Limb (tissue), 2 donors: ENCODE measurements at regions not wholly inside any gene's neighbourhood (a gene's known extent, or its start where the extent isn't known, plus 50 kb on each side); places are given as distances from the start of the nearest gene placed in this dataset.

Source experiments
- DNase-seq, 2 donors: peaks; one replicate each; pipeline ENCODE4 v3.0.0-alpha.2; 2016; ENCODE audit errors: extremely low spot score in 2 of 2

DNA sequence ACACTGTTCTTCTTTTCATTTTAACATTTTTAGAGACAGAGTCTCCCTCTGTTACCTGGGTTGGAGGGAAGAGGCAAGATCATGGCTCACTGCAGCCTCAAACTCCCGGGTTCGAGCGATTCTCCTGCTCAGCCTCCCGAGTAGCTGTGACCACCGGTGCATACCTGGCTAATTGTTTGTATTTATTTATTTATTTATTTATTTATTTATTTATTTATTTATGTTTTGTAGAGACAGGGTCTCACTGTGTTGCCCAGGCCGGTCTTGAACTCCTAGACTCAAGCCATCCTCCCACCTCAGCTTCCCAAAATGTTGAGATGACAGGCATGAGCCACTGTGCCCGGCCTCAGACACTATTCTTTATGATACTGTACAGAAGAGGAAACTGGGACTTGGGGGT is 1176.6 kb upstream of the AUTS2 start:
- no peak for DNase-seq

DNA sequence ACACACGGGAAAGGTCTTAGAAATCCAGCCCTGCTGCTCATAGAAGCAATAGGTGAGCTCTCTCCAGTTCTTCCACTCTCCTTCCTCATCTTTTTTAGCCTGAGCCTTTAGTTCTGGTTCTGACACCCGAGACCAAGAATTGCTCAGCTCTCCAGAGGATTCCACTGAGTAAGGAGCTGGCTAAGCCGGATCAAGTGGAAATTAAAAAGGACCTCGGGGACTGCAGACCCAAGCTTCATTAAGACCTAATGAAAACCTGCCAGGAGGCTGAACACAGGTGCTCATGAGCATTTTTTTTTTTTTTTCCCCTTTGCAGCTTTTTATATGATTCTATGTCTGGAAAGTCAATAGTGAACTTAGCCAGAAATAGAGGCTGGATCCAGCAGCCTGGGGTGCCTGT is 1176.0 kb upstream of the AUTS2 start:
- DNase-seq, result no peak

DNA sequence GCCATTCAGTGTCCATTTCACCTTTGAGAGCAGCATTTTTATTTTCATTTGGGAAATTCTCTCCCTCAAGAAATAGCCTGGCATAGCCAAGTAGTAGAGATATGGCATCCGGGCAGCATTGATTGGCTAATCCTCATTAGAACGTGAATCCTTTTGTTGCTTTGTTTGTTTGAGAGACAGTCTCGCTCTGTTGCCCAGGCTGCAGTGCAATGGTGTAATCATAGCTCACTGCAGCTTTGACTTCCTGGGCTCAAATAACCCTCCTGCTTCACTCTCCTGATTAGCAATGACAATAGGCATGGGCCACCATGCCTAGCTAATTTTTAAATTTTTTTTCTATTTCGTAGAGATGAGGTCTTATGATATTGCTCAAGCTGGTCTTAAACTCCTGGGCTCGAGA is 1174.9 kb upstream of the AUTS2 start:
- DNase-seq, result no peak

DNA sequence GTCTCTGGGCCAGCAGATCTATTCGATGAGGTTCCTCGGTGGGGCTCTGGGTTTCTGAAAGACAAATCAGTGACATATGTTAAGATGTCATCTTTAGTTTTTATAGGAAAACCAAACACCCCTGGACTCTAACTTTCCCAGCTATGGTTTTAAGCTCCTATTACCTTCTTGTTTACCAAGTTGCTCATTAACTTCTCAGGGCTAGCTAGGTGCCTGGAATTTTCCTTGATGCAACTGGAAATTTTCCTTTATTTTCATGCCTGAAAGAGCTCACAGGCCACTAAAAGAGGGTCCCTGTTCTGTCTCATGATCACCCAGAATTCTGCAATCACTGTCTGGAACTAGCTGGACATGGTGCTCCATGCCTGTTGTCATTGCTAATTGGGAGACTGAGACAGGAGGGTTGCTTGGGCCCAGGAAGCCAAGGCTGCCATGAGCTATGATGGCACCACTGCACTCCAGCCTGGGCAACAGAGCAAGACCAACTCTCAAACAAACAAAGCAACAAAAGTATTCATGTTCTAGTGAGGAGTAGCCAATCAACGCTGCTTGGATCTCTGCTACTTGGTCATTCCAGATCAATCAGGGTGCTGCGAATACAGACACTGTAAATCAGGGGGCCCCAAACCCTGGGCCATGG is 1173.5 kb upstream of the AUTS2 start:
- DNase-seq, result no peak

DNA sequence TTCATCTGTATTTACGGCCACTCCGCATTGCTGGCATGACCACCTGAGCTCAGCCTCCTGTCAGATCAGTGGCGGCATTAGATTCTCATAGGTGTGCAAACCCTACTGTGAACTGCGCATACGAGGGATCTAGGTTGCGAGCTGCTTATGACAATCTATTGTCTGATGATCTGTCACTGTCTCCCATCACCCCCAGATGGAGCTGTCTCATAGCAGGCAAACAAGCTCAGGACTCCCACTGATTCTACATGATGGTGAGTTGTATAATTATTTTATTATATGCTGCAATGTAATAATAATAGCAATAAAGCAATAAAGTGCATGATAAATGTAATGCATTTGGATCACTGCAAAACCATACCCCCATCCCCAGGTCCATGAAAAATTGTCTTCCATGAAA is 1172.9 kb upstream of the AUTS2 start:
- no peak for DNase-seq

DNA sequence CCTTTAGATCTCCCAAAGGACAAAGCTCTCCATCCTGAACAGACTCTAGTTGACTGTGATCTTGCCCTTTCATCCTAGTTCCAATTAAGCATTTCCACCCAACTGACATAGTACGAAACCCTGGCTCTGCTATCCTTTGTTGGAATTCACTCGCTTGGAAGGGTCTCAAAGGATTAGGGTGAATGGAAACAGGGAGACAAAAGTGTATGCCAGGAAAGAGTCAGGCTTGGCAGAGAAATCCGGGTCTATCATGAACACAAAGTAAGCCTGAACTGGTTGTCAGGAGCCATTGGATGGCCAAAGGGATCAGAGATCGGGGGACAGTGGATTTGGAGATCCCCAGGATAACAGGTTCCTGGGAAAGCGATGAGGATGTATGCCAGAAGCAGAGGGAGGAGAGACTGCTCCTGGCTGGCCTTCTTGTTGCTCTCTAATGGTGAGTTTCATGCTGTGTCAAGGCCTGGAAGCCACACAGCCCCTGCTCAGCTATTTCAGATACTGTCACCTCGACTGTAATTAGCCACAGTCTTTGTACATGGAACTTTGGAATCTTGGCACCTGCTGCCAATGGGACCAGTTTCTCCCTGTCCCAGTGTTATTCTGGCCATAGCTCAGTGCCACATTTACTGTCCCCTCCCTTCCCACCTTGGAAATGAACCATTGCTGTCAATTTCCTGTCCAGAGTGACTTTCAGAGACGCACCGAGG is 1168.7 kb upstream of the AUTS2 start:
- DNase-seq, result no peak

DNA sequence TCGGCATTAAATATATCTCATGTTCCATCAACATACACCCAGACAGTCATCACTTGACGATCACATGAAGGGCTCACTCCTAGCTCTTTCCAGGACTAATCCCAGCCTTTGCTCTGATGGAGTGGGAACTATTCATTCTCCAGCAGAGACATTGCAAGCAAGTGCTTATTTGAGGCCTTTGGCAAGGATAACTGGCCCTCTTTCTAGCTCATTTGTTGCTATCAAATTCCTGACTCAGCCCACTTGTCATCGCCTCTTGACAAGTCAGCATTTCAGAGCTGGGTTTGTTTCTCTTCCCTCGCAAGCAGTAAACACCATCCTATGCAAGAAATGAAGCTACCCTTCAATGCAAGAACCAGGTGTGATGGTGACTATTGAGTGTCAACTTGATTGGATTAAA is 1165.7 kb upstream of the AUTS2 start:
- DNase-seq, result no peak

DNA sequence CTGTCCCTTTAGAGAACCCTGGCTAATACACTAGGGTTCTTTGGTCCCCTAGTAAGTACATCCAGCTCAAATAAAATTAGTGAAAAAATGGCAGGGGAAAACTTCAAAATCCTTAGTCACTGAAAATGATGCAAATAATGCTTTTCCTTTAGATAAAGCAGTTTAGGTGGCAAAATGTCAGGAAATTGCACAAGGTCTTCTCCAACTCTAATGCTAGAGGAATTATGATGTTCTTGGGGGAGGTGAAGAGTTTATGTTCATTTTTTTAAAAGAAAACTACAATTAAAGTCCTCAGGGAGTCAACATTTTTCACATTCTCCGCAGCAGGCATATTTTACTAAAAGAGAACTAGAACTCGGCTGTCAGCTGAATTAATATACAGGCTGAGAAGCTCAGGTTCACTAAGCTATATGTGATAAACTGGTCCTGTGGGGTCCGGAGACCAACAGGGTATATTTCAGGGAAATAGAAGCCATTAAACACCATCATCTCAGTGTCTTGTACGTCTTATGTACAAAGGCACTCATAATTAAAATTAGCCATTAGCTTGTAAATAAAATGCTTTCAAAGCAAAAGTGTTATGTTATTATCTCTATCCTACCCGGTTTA is 1164.7 kb upstream of the AUTS2 start:
- DNase-seq, result no peak

DNA sequence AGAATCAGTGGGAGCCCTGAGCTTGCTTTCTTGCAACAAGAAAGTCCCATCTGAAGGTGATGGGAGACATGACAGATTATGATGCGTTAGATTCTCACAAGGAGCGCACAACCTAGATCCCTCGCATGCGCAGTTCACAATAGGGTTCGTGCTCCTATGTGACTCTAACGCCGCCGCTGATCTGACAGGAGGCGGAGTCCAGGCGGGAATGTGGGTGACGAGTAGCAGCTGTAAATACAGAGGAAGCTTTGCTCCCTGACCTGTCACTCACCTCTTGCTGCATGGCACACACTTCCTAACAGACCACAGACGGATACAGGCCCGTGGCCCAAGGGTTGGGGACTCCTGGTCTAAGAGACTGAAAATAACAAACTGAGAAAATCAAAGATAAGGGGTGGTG is 1163.4 kb upstream of the AUTS2 start:
- no peak for DNase-seq

DNA sequence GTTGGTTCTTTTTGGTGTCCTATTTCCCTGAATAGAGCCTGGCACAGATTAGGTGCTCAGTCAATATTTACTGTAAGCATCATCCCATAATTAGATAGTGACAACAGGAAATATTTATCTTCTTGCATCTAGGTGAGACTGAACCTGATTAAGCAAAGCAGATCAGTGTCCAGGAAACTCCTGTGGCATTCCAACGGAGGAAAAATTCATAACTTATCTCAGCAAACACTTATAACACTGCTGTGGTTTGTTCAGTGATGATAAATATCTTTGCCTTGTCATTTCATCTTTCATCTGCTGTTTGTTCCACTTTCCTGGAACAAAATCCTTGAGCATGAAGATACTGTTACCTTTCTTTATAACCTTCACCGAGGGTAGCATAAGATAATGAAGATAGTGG is 1160.3 kb upstream of the AUTS2 start:
- no peak for DNase-seq

DNA sequence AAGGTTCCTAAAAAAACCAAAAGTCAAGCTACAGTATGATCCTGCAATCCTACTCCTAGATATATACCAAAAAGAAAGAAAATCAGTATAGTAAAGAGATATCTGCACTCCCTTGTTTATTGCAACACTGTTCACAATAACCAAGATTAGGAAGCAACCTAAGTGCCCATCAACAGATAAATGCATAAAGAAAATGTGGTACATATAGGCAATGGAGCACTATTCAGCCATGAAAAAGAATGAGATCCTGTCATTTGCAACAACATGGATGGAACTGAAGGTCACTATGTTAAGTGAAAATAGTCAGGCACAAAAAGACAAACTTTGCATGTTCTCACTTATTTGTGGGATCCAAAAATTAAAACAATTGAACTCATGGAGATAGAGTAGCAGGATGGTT is 1159.5 kb upstream of the AUTS2 start:
- DNase-seq, result no peak

DNA sequence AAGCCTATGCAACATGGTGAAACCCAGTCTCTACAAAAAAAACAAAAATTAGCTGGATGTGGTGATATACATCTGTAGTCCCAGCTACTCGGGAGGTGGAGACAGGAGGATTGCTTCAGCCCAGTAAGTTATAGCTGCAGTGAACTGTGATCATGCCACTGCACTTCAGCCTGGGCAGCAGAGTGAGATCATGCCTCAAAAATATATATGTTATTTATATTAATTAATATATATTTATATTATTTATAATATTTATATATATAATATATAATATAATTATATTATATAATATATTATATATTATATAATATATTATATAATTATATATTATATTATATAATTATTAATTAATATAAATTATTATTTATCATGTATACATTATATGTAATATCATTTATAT is 1158.4 kb upstream of the AUTS2 start:
- DNase-seq, result no peak

DNA sequence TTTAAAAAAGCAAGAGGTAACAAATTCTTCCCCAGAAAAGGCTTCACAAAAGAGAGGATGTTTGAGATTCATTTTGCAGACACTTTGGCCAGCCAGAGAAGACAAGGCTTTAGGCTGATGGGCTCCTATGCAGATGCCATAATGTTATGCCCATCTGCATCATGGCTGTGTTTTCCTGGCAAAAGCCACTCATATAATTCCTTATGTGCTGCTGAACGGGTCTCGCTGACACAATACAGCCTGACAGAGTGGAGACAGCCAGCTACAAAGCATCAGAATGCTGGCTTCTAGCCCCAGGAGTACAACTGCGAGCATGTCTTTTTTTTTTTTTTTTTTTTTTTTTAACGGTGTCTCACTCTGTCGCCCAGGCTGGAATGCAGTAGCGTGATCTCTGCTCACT is 1157.4 kb upstream of the AUTS2 start:
- DNase-seq, result no peak

DNA sequence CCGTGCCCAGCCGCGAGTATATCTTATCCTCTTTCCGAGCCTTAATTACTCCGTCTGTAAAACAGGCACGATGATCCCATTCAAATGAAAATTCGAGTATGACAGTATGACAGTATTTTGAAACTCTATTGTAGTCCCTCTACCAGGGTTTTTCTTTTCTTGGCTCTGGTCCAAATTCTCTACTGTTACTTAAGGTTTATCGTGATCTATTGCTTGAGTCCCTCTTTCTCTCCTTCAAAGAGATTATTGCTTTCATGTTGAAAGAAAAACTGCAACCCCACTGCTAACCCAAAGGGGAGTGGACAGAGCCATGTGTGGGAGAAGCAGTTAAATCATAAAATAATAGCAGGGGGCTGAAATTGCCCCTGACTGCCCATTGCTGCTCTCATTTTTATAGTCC is 1156.6 kb upstream of the AUTS2 start:
- no peak for DNase-seq

DNA sequence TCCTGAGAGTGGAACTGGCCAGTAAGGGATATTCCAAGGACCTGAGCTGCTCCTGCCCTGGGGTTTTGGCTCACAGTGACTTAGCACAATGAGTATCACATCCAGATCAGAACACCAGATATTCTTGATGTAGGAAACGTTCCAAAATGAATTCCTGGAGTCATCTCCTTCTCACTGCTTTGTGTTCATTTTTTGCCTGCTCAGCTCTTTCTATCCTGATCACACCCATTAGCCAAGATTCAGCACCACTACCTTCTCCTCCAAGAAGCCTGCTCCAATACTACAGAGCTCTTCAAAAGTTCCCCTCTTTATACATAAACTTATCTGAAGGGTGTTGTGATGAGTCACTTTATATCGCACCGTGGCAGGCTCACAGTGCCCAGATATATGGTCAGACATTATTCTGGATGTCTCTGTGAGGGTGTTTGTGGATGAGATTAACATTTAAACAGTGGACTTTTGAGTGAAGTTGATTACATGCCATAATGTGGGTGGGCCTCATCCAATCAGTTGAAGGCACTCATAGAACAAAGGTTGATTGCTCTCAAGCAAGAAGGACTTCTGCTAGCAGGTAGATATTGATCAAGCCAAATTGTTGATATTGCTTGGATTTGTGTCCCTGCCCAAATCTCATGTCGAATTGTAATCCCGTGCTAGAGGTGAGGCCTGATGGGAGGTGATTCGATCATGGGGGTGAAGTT is 1155.2 kb upstream of the AUTS2 start:
- DNase-seq, result no peak

DNA sequence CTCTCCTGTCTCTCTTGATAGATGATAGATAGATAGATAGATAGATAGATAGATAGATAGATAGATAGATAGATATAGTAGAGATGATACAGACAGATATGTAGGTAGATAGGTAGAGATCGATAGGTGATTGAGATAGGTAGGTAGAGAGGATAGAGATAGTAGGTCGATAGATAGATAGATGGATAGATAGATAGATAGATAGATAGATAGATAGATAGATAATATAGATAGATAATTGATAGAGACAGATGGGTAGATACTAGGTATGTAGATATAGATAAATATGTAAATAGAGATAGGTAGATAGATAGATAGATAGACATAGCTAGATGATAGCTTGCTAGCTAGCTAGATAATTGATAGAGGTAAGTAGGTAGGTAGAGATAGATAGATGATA is 1154.2 kb upstream of the AUTS2 start:
- DNase-seq, result no peak

DNA sequence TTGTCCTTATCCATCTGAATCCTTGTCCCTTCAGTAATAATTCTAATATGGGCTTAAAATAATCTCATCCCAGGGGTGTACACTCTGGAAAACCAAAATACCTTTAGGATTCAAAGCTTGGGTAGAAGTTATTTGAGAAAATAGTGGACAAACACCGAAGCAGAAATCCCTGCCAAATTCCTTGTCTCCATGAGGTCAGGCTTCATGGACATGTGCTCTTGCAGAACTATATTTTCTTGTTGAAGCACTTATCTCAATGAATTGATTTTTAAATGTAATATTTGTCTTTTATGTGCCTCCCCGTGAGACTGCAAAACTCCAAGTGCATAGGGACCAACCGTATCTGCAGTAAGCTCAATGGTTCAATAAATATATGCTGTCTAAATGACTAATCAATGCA is 1153.3 kb upstream of the AUTS2 start:
- no peak for DNase-seq

DNA sequence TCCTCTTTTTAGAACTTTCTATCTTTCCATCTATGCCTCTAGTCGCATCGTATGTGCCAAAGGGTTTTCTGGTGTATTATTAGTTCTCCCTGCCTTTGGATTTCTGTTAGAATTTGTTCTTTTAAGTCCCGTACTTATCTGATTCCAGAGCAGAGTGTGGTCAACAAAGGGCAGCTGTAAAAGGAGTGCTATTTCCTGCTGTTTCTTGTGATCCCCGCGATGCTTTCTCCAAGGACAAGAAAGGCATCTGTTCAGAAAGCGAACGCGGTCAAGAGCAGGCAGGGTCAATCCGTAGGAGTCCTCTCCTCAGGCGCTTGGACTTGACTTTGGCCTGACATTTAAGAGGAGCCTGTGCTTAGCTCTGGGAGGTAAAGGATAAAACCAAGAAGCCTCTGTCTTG is 1152.1 kb upstream of the AUTS2 start:
- DNase-seq, result no peak

DNA sequence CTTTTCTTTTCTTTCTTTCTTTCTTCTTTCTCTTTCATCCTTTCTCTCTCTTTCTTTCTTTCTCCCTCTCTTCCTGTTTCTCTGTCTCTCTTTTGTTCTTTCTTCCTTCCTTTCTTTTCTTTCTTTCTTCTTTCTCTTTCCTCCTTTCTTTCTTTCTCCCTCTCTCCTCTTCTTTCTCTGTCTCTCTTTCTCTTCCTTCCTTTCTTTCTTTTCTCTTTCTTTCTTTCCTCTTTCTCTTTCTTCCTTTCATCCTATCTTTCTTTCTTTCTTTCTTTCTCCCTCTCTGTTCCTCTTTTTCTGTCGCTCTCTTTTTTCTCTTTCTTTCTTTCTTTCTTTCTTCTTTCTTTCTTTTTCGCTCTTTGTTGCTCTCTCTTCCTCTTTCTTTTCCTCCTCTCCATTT is 1149.2 kb upstream of the AUTS2 start:
- DNase-seq, result no peak

DNA sequence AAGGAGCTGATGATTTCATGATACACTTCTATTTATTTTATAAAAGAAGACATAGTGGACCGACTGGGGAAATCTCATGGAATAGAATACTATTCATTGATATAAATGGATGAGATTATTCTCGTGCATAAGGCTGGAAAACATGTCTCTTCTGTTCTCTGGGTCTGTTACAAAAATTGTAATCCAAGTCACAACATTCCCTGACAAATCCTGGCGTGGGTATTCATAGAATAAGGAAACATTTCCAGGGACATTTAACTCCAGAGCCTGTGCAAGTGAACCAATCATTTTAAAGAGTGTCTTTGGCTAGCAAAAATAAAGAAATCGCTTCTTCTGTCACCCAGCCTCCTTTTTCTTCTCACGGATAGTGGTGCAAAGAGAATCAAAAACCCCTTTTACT is 1148.5 kb upstream of the AUTS2 start:
- DNase-seq, result no peak

DNA sequence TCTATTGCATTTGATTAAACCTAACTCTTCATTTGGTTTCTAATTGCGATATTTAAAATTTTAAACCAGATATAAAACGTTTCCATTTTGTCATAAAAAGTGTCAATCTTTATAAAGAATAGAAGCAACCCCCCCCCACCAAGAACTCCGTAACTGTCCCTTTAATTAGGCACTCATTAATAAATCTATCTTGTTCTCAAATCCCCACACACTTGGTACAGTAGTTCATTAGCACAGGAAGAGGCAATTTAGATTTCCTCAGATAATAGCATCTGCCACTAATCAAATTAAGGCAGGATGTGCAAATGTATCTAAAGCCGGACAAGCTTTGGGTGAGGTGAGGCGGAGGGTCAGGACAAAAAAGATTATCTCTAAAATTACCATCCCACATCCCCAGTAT is 1143.3 kb upstream of the AUTS2 start:
- DNase-seq, result no peak

DNA sequence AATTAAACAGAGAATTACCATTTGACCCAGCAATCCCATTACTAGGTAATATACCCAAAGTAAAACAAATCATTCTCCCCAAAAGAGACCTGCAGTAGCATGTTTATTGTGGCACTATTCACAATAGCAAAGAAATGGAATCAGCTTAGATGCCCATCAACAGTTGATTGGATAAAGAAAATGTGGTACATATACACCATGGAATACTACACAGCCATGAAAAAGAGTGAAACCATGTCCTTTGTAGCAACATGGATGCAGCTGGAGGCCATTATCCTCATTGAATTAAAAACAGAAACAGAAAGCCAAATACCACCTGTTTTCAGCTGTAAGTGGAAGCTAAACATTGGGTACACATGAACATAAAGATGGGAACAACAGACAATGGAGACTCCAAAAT is 1141.8 kb upstream of the AUTS2 start:
- DNase-seq, result no peak

DNA sequence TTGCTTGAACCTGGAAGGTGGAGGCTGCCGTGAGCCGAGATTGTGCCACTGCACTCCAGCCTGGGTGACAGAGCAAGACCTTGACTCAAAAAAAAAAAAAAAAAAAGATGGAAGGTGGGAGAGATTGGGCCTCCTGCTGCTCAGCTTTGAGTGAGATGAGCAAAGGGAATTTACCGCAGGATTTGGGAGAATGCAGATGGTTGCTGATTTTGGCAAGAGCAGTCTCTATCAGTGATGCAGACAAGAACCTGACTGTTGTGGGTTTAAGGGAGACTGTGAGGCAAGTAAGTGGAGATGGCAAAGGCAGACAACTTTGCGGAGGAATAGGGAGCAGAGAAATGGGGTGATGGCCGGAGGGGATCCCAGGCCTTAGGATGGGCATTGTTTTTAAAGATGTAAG is 1140.8 kb upstream of the AUTS2 start:
- no peak for DNase-seq
